ENCODE measurements at regions not wholly inside any gene's neighbourhood (a gene's known extent, or its start where the extent isn't known, plus 50 kb on each side); places are given as distances from the start of the nearest gene placed in this dataset.

- ATAC-seq (no peak), FAIRE-seq (no peak), DNase-seq (ENCODE audit: low read depth in 1 of 2, low spot score in 1 of 2) (no peak)
- Histone ChIP-seq H3K4me2 (no peak overlapping the region), H3K4me1 (no peaks in the 10 kb centered on the region), H3K9me3 (no peaks in the 10 kb centered on the region), H3K4me3 (no peak overlapping the region), H3K27ac (no peak overlapping the region)
- TF ChIP-seq CBX2 (IDR thresholded peaks at IDR 0.05; ENCODE audit: borderline replicate concordance, low read depth), result no peak
- TF ChIP-seq RFX5 (IDR thresholded peaks at IDR 0.05), result no peak
- TF ChIP-seq JUNB (IDR thresholded peaks at IDR 0.05), result no peak
- TF ChIP-seq NPAS2 (CRISPR knock-in tag; IDR thresholded peaks at IDR 0.05; ENCODE audit: borderline replicate concordance), result no peak
- no peak for TF ChIP-seq CBX8 (IDR thresholded peaks at IDR 0.05)
- TF ChIP-seq EHF (CRISPR knock-in tag; IDR thresholded peaks at IDR 0.05), result no peak
- TF ChIP-seq MYC (IDR thresholded peaks at IDR 0.05; ENCODE audit: borderline replicate concordance, low read length), result no peak
- no peak for TF ChIP-seq EP300 (IDR thresholded peaks at IDR 0.05)
- no peak for TF ChIP-seq SMC3 (IDR thresholded peaks at IDR 0.05)
- TF ChIP-seq, protein P1, sequence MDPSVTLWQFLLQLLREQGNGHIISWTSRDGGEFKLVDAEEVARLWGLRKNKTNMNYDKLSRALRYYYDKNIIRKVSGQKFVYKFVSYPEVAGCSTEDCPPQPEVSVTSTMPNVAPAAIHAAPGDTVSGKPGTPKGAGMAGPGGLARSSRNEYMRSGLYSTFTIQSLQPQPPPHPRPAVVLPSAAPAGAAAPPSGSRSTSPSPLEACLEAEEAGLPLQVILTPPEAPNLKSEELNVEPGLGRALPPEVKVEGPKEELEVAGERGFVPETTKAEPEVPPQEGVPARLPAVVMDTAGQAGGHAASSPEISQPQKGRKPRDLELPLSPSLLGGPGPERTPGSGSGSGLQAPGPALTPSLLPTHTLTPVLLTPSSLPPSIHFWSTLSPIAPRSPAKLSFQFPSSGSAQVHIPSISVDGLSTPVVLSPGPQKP (IDR thresholded peaks at IDR 0.05; ENCODE audit: low read depth, low read length), result no peak
- no peak for TF ChIP-seq HOXA7 (CRISPR knock-in tag; IDR thresholded peaks at IDR 0.05)
- TF ChIP-seq, protein P2, sequence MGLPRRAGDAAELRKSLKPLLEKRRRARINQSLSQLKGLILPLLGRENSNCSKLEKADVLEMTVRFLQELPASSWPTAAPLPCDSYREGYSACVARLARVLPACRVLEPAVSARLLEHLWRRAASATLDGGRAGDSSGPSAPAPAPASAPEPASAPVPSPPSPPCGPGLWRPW (IDR thresholded peaks at IDR 0.05), result no peak
- TF ChIP-seq CHD2 (IDR thresholded peaks at IDR 0.05; ENCODE audit: low read length, partially characterized antibody), result no peak
- 35% methylated on average over 5 of the region's 32 CpGs for WGBS (ENCODE audit: missing lambda C conversion rate)
- ChIA-PET CTCF (no interaction called here), POLR2A (no interaction called here)
Measured at GRCh38 chr3:167116120-167116922, 263.8 kb downstream of the ZBBX start.

GRCh38 chr3:167115331-167115934 is 264.7 kb downstream of the ZBBX start:
- ChIA-PET CTCF (no interaction called here), POLR2A (no interaction called here)
- DNase-seq (ENCODE audit: low read depth in 1 of 2, low spot score in 1 of 2) (no peak), ATAC-seq (no peak), FAIRE-seq (no peak)
- no peak overlapping the region for H3K27ac ChIP-seq
- no peaks in the 10 kb centered on the region for H3K4me1 ChIP-seq
- H3K4me3 ChIP-seq, result no peak overlapping the region
- no peak overlapping the region for H3K4me2 ChIP-seq
- no peaks in the 10 kb centered on the region for H3K9me3 ChIP-seq
- TF ChIP-seq CBX2 (IDR thresholded peaks at IDR 0.05; ENCODE audit: borderline replicate concordance, low read depth) (no peak), FOXS1 (CRISPR knock-in tag; IDR thresholded peaks at IDR 0.05) (no peak), SMC3 (IDR thresholded peaks at IDR 0.05) (no peak), SREBF2 (IDR thresholded peaks at IDR 0.05) (no peak), EHMT2 (IDR thresholded peaks at IDR 0.05; ENCODE audit: low read depth) (no peak), FOSL2 (IDR thresholded peaks at IDR 0.05) (no peak), FOSL2 (CRISPR knock-in tag; IDR thresholded peaks at IDR 0.05) (no peak), PHF8 (IDR thresholded peaks at IDR 0.05; ENCODE audit: borderline replicate concordance, low read depth) (no peak), RNF2 (IDR thresholded peaks at IDR 0.05; ENCODE audit: borderline replicate concordance, low read depth) (no peak), CHD2 (IDR thresholded peaks at IDR 0.05; ENCODE audit: low read length, partially characterized antibody) (no peak), RARB (CRISPR knock-in tag; IDR thresholded peaks at IDR 0.05) (no peak), HOXA7 (CRISPR knock-in tag; IDR thresholded peaks at IDR 0.05) (no peak), POLR2A (IDR thresholded peaks at IDR 0.05; ENCODE audit: low read length) (no peak)
- TF ChIP-seq, protein P3, sequence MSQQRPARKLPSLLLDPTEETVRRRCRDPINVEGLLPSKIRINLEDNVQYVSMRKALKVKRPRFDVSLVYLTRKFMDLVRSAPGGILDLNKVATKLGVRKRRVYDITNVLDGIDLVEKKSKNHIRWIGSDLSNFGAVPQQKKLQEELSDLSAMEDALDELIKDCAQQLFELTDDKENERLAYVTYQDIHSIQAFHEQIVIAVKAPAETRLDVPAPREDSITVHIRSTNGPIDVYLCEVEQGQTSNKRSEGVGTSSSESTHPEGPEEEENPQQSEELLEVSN (IDR thresholded peaks at IDR 0.05; ENCODE audit: borderline replicate concordance, low read depth), result no peak
- TF ChIP-seq, protein P4, sequence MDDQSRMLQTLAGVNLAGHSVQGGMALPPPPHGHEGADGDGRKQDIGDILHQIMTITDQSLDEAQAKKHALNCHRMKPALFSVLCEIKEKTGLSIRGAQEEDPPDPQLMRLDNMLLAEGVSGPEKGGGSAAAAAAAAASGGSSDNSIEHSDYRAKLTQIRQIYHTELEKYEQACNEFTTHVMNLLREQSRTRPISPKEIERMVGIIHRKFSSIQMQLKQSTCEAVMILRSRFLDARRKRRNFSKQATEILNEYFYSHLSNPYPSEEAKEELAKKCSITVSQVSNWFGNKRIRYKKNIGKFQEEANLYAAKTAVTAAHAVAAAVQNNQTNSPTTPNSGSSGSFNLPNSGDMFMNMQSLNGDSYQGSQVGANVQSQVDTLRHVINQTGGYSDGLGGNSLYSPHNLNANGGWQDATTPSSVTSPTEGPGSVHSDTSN (IDR thresholded peaks at IDR 0.05), result no peak
- WGBS (ENCODE audit: missing lambda C conversion rate), result 57% methylated on average over 5 of the region's 11 CpGs
